Suprapubic skin (tissue), 4 donors: ENCODE measurements at regions not wholly inside any gene's neighbourhood (a gene's known extent, or its start where the extent isn't known, plus 50 kb on each side); places are given as distances from the start of the nearest gene placed in this dataset.

Experiments
- DNase-seq, 2 donors: peaks; one replicate each; pipeline ENCODE4 v3.0.0-alpha.2; 2019; ENCODE audit warnings: low spot score in 2 of 2
- H3K27ac ChIP-seq: fragments of 200-600 bp; sonication (generic); one replicate; pipeline ENCODE4 v1.5.1; 2019
- H3K27me3 ChIP-seq: fragments of 200-600 bp; sonication (generic); one replicate; pipeline ENCODE4 v1.5.1; 2019
- H3K36me3 ChIP-seq: fragments of 200-600 bp; sonication (generic); one replicate; pipeline ENCODE4 v1.5.1; 2019
- H3K4me1 ChIP-seq: fragments of 200-600 bp; sonication (generic); one replicate; pipeline ENCODE4 v1.5.1; 2019
- H3K4me3 ChIP-seq: fragments of 200-600 bp; sonication (generic); one replicate; pipeline ENCODE4 v1.5.1; 2019; ENCODE audit warnings: mild to moderate bottlenecking
- H3K9me3 ChIP-seq: fragments of 200-600 bp; sonication (generic); one replicate; pipeline ENCODE4 v1.5.1; 2019
- CTCF ChIP-seq, 2 donors: fragments of 200-600 bp in 1 of 2; fragments of 450-650 bp in 1 of 2; sonication (generic) in 1 of 2; IDR thresholded peaks; one replicate each; pipeline ENCODE4 v1.5.1; 2016 to 2019; ENCODE audit warnings: antibody characterized with exemption in 2 of 2, mild to moderate bottlenecking in 1 of 2, moderate library complexity in 1 of 2
- EP300 ChIP-seq: sonication (generic); formaldehyde crosslinking; IDR thresholded peaks from one replicate; pipeline ENCODE4 v1.6.1; 2017; ENCODE audit warnings: antibody characterized with exemption
- POLR2A ChIP-seq, 2 donors: fragments of 450-650 bp; IDR thresholded peaks; one replicate each; pipeline ENCODE4 v1.6.1; 2017; ENCODE audit warnings: antibody characterized with exemption in 2 of 2, mild to moderate bottlenecking in 2 of 2, moderate library complexity in 2 of 2
- POLR2AphosphoS5 ChIP-seq, 3 donors: sonication (generic); formaldehyde crosslinking; IDR thresholded peaks; one replicate each; pipeline ENCODE4 v1.6.1; 2017; ENCODE audit warnings: antibody characterized with exemption in 3 of 3
- WGBS: methylation state at CpG from one replicate; pipeline ENCODE4 v1.1.5; 2018; 5-methylcytosine and 5-hydroxymethylcytosine counted together

- Histone ChIP-seq H3K27me3 (no peaks in the 10 kb centered on the region), H3K36me3 (no peaks in the 10 kb centered on the region), H3K27ac (no peak overlapping the region), H3K4me3 (no peak overlapping the region), H3K9me3 (no peaks in the 10 kb centered on the region), H3K4me1 (no peaks in the 10 kb centered on the region)
- no peak for DNase-seq
- 72% methylated on average over 5 of the region's 5 CpGs for WGBS
- TF ChIP-seq POLR2A (IDR thresholded peaks at IDR 0.05) (no peak), POLR2AphosphoS5 (IDR thresholded peaks at IDR 0.05) (no peak), CTCF (IDR thresholded peaks at IDR 0.05) (no peak), EP300 (no peak)
Observed at GRCh38 chr11:113613619-113614018, 92.5 kb downstream of the TMPRSS5 start.

- peaks cover 2% of the 10 kb centered on the region for H3K9me3 ChIP-seq
- 86% methylated on average over 1 of the region's 1 CpG for WGBS
- no peaks in the 10 kb centered on the region for H3K36me3 ChIP-seq
Observed at GRCh38 chr11:113604186-113604585, 101.9 kb downstream of the TMPRSS5 start.

GRCh38 chr11:113603277-113604059 lies 102.6 kb downstream of the TMPRSS5 start:
- WGBS, result 54% methylated on average over 5 of the region's 5 CpGs
- peaks cover 2% of the 10 kb centered on the region for H3K9me3 ChIP-seq
- H3K4me1 ChIP-seq, result no peaks in the 10 kb centered on the region
- DNase-seq, result no peak
- no peaks in the 10 kb centered on the region for H3K27me3 ChIP-seq
- H3K27ac ChIP-seq, result no peak overlapping the region
- no peak for TF ChIP-seq CTCF (IDR thresholded peaks at IDR 0.05)
- TF ChIP-seq POLR2AphosphoS5 (IDR thresholded peaks at IDR 0.05), result no peak
- TF ChIP-seq EP300, result no peak
- no peak for TF ChIP-seq POLR2A (IDR thresholded peaks at IDR 0.05)
- no peaks in the 10 kb centered on the region for H3K36me3 ChIP-seq
- no peak overlapping the region for H3K4me3 ChIP-seq

More at GRCh38 chr11:113604186-113604585, 101.9 kb downstream of the TMPRSS5 start:
- no peak overlapping the region for H3K4me3 ChIP-seq
- no peak for DNase-seq
- no peaks in the 10 kb centered on the region for H3K4me1 ChIP-seq
- H3K27me3 ChIP-seq, result no peaks in the 10 kb centered on the region
- no peak for TF ChIP-seq POLR2AphosphoS5 (IDR thresholded peaks at IDR 0.05)
- no peak for TF ChIP-seq CTCF (IDR thresholded peaks at IDR 0.05)
- TF ChIP-seq POLR2A (IDR thresholded peaks at IDR 0.05), result no peak
- no peak for TF ChIP-seq EP300
- no peak overlapping the region for H3K27ac ChIP-seq

- TF ChIP-seq POLR2A (IDR thresholded peaks at IDR 0.05) (no peak), CTCF (IDR thresholded peaks at IDR 0.05) (no peak), EP300 (no peak), POLR2AphosphoS5 (IDR thresholded peaks at IDR 0.05) (no peak)
- Histone ChIP-seq H3K27me3 (no peaks in the 10 kb centered on the region), H3K9me3 (peaks cover 2% of the 10 kb centered on the region), H3K4me1 (no peaks in the 10 kb centered on the region), H3K36me3 (no peaks in the 10 kb centered on the region), H3K27ac (no peak overlapping the region), H3K4me3 (no peak overlapping the region)
- 92% methylated on average over 2 of the region's 2 CpGs for WGBS
- DNase-seq, result no peak
Observed at GRCh38 chr11:113602483-113602882, 103.6 kb downstream of the TMPRSS5 start.

- DNase-seq, result no peak
- H3K4me3 ChIP-seq, result no peak overlapping the region
- no peaks in the 10 kb centered on the region for H3K9me3 ChIP-seq
- no peak overlapping the region for H3K27ac ChIP-seq
- no peak for TF ChIP-seq CTCF (IDR thresholded peaks at IDR 0.05)
- H3K4me1 ChIP-seq, result no peaks in the 10 kb centered on the region
- 76% methylated on average over 5 of the region's 5 CpGs for WGBS
- H3K36me3 ChIP-seq, result no peaks in the 10 kb centered on the region
- H3K27me3 ChIP-seq, result peaks cover 6% of the 10 kb centered on the region
Observed at GRCh38 chr11:113596658-113597057, 109.5 kb downstream of the TMPRSS5 start.
